ENCODE measurements at regions not wholly inside any gene's neighbourhood (a gene's known extent, or its start where the extent isn't known, plus 50 kb on each side); places are given as distances from the start of the nearest gene placed in this dataset.

DNA sequence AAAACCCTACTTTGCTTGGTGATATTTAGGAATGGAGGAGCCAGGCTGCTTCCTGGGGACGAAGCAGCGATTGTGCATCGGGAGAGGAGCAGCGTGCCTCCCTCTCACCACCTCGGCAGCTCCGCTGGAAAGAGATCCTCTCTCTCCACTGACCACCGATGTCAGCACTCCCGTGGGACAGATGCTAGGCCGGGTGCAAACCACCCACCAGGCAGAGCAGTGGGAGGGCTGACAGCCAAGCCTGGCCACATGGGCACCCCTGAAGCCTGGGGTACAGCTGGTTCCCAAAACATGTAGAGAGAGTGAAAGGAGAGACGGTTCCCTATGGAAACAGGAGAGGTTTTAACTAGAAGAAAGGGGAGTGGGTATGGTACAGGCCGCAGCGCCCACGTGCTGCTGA, 220.0 kb downstream of the ANKRD60 start:
- no peaks in the 10 kb centered on the region for H3K9me3 ChIP-seq
- WGBS, 2 donors: 77 to 82% methylated on average over 13 of the region's 13 CpGs
- TF ChIP-seq, protein P1, sequence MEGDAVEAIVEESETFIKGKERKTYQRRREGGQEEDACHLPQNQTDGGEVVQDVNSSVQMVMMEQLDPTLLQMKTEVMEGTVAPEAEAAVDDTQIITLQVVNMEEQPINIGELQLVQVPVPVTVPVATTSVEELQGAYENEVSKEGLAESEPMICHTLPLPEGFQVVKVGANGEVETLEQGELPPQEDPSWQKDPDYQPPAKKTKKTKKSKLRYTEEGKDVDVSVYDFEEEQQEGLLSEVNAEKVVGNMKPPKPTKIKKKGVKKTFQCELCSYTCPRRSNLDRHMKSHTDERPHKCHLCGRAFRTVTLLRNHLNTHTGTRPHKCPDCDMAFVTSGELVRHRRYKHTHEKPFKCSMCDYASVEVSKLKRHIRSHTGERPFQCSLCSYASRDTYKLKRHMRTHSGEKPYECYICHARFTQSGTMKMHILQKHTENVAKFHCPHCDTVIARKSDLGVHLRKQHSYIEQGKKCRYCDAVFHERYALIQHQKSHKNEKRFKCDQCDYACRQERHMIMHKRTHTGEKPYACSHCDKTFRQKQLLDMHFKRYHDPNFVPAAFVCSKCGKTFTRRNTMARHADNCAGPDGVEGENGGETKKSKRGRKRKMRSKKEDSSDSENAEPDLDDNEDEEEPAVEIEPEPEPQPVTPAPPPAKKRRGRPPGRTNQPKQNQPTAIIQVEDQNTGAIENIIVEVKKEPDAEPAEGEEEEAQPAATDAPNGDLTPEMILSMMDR (IDR thresholded peaks at IDR 0.05): no peak
- H3K27me3 ChIP-seq: peaks cover 0 to 13% (median 0%) of the 10 kb centered on the region in 7 donors
- no peak overlapping the region for H3K27ac ChIP-seq
- DNase-seq (no peak), ATAC-seq (no peak)
- no peak overlapping the region for H3K4me3 ChIP-seq
- intact Hi-C loops (cut with DNase I): no loop called here
- no peaks in the 10 kb centered on the region for H3K36me3 ChIP-seq
- peaks cover 0 to 4% (median 0%) of the 10 kb centered on the region in 9 donors for H3K4me1 ChIP-seq

DNA sequence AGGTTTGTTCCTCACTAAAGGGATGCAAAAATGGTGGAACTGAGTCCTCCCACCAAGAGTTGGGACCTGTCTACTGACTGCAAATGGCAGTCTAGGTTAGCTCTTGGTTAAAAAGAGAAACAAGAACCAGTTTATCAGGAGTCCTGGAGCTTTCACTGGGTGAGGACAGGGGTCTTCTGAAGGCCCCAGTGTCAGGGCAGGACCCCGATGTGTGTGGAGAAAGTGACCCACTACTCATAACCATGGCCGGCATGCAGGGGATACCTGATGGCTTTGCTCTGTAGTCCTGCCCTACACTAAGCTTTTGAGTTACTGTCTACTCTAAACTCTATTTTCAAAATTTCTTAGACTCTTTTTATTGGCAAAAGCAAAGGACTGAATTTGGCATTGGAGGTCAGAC, 220.5 kb downstream of the ANKRD60 start:
- Histone ChIP-seq H3K27me3 (peaks cover 0 to 13% (median 0%) of the 10 kb centered on the region in 7 donors), H3K9me3 (no peaks in the 10 kb centered on the region), H3K4me1 (peaks cover 0 to 4% (median 0%) of the 10 kb centered on the region in 9 donors), H3K36me3 (no peaks in the 10 kb centered on the region), H3K4me3 (no peak overlapping the region), H3K27ac (no peak overlapping the region)
- DNase-seq (no peak), ATAC-seq (no peak)
- TF ChIP-seq, protein P1 (IDR thresholded peaks at IDR 0.05): no peak
- WGBS, 2 donors: 97 to 100% methylated on average over 2 of the region's 2 CpGs
- intact Hi-C loops (cut with DNase I): no loop called here

DNA sequence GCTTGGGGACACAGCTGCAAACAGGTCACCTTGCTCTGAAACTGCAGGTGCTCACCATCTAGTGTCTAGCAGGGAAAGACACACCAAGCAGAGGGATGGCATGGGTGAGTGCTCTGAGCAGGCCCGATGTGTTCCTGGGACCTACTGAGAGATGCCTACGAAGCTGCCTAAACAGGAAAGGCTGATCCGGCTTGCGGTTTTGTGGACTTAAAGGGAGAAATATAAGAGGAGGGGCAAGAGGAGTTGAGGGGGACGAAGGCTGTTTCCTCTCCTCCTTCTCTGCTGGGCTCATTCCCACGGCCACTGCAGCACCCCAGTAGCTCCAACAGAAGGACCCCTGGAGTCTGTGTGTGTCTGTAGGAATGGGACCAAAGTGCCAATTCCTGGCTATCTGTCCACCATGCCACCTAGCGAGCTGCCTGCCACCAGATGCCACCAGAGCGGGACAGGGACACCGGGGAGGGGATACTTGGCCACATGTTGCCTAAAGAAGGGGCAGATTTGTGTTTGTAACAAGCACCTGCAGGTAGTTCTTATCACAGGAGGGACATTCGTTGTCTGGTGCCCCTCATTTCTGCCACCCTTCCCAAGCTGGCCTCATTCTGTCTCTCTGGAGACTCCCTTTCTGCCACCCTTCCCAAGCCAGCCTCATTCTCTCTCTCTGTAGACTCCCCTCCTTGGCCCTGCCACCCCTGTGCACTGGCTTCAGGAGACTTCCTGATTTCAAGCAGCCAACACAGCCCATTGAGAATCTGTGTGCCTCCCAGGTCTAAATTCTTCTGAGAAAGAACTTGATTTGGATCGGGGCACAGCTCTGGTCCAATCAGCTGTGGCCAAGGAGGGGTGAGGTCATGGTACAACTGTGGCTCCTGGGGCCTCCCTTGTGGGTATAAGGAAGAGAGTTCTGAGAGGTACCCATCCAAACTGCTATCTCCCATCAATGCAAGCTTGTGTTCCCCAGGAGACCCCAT, 221.8 kb downstream of the ANKRD60 start:
- H3K9me3 ChIP-seq: no peaks in the 10 kb centered on the region
- no peak for DNase-seq
- intact Hi-C loops (cut with DNase I): no loop called here
- no peaks in the 10 kb centered on the region for H3K36me3 ChIP-seq
- H3K4me1 ChIP-seq: peaks cover 0 to 9% (median 2%) of the 10 kb centered on the region in 9 donors
- H3K27ac ChIP-seq: no peak overlapping the region
- H3K27me3 ChIP-seq: peaks cover 0 to 9% (median 0%) of the 10 kb centered on the region in 7 donors
- H3K4me3 ChIP-seq: no peak overlapping the region
- peak in 1 of 8 donors; percentile 22 for ATAC-seq
- TF ChIP-seq, protein P1 (IDR thresholded peaks at IDR 0.05): no peak
- WGBS, 2 donors: 90 to 94% methylated on average over 11 of the region's 11 CpGs

DNA sequence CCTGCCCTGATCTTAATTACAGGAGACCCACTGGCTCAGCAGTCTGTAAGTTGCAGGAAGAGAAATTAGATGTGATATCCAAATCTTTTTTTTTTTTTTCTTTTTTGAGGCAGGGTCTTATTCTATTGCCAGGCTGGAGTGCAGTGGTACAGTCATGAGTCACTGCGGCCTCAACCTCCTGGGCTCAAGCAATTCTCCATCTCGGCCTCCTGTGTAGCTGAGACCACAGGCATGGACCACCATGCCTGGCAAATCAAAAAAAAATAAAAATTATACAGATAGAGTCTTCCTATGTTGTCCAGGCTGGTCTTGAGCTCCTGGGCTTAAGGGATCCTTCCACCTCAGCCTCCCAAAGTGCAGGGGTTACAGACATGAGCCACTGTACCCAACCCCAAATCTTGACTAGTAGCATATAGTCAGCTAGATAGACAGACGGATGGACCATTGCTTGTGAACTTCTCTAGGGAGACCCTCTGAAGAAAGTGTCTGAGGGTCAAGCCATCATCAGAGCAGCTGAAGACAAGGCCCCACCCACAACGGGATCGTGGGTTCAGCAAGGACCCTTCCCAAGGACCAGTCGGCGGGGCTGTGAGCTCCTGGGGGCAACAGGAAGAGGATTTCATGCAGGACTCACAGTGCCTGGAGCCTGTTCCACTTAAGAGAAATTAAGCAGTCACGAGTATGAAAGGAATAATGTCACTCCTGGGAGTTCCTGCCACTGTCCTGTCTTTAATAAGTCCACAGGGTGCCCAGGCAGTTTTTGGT, 222.7 kb downstream of the ANKRD60 start:
- TF ChIP-seq, protein P1 (IDR thresholded peaks at IDR 0.05): no peak
- no peak for ATAC-seq
- intact Hi-C loops (cut with DNase I): no loop called here
- no peak overlapping the region for H3K4me3 ChIP-seq
- H3K27me3 ChIP-seq: peaks cover 0 to 7% (median 0%) of the 10 kb centered on the region in 7 donors
- no peak for DNase-seq
- no peaks in the 10 kb centered on the region for H3K36me3 ChIP-seq
- peaks cover 0 to 18% (median 5%) of the 10 kb centered on the region in 9 donors for H3K4me1 ChIP-seq
- no peak overlapping the region for H3K27ac ChIP-seq
- WGBS, 2 donors: 80 to 83% methylated on average over 8 of the region's 8 CpGs
- H3K9me3 ChIP-seq: no peaks in the 10 kb centered on the region

Data from heart right ventricle (tissue), 16 donors.